HG03469 (cell line): ENCODE measurements at regions not wholly inside any gene's neighbourhood (a gene's known extent, or its start where the extent isn't known, plus 50 kb on each side); places are given as distances from the start of the nearest gene placed in this dataset.
"Not testable (repeated sequence)": the region's sequence is repeated elsewhere in the genome, so short reads cannot be mapped to it uniquely, and the experiment has no call there.

Experiments
- ATAC-seq: cut with Tn5 transposase; IDR thresholded peaks from one replicate; pipeline ENCODE4 v1.9.1; 2021; ENCODE audit warnings: mild to moderate bottlenecking, moderate library complexity, moderate number of reproducible peaks; ENCODE audit not compliant: unreplicated experiment

- not testable (repeated sequence) for ATAC-seq
Observed at GRCh38 chr5:20890936-20891335, 902.9 kb upstream of the CDH18 start.

- ATAC-seq: not testable (repeated sequence)
Observed at GRCh38 chr5:20875726-20876125, 887.7 kb upstream of the CDH18 start.

GRCh38 chr5:20865892-20866291 lies 877.9 kb upstream of the CDH18 start:
- not testable (repeated sequence) for ATAC-seq

GRCh38 chr5:20833081-20833627 lies 845.2 kb upstream of the CDH18 start:
- ATAC-seq: no peak

GRCh38 chr5:20832204-20833080 lies 844.4 kb upstream of the CDH18 start:
- no peak for ATAC-seq

- not testable (repeated sequence) for ATAC-seq
Observed at GRCh38 chr5:20825951-20826350, 838.0 kb upstream of the CDH18 start.

GRCh38 chr5:20797216-20797615 lies 809.2 kb upstream of the CDH18 start:
- ATAC-seq: not testable (repeated sequence)

- not testable (repeated sequence) for ATAC-seq
Observed at GRCh38 chr5:20784755-20785154, 796.8 kb upstream of the CDH18 start.

GRCh38 chr5:20783484-20783883 lies 795.5 kb upstream of the CDH18 start:
- ATAC-seq: not testable (repeated sequence)

GRCh38 chr5:20771338-20771737 lies 783.3 kb upstream of the CDH18 start:
- ATAC-seq: not testable (repeated sequence)

GRCh38 chr5:20765074-20765473 lies 777.1 kb upstream of the CDH18 start:
- not testable (repeated sequence) for ATAC-seq

GRCh38 chr5:20759459-20759858 lies 771.5 kb upstream of the CDH18 start:
- not testable (repeated sequence) for ATAC-seq

GRCh38 chr5:20752179-20752578 lies 764.2 kb upstream of the CDH18 start:
- ATAC-seq: not testable (repeated sequence)

- ATAC-seq: peak; percentile 82
Observed at GRCh38 chr5:20735715-20736114, 747.7 kb upstream of the CDH18 start.

GRCh38 chr5:20732223-20732622 lies 744.2 kb upstream of the CDH18 start:
- not testable (repeated sequence) for ATAC-seq

GRCh38 chr5:20721286-20721685 lies 733.3 kb upstream of the CDH18 start:
- ATAC-seq: not testable (repeated sequence)

- ATAC-seq: not testable (repeated sequence)
Observed at GRCh38 chr5:20711520-20712155, 723.6 kb upstream of the CDH18 start.

- not testable (repeated sequence) for ATAC-seq
Observed at GRCh38 chr5:20707634-20708033, 719.6 kb upstream of the CDH18 start.

- ATAC-seq: no peak
Observed at GRCh38 chr5:20694121-20694520, 706.1 kb upstream of the CDH18 start.

- ATAC-seq: no peak
Observed at GRCh38 chr5:20692913-20693312, 704.9 kb upstream of the CDH18 start.

- ATAC-seq: no peak
Observed at GRCh38 chr5:20683241-20683940, 695.4 kb upstream of the CDH18 start.
